ENCODE measurements at regions not wholly inside any gene's neighbourhood (a gene's known extent, or its start where the extent isn't known, plus 50 kb on each side); places are given as distances from the start of the nearest gene placed in this dataset.

DNA sequence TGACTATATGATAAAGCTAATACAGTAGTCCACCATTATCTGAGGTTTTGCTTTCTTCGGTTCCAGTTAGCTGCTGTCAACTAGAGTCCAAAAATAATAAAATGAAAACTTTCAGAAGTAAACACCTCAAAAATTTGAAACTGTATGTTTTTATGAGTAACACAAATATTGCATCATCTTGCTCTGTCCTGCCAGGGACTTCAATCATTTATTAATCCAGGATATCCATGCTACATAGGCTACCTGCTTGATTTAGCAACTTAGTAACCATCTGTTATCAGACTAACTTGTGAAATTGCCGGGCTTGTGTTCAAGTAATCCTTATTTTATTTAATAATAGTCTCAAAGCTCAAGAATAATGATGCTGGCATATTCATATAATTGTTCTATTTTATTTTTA lies 1537.8 kb upstream of the PABPC4L start:
- TF ChIP-seq SIN3A (IDR thresholded peaks at IDR 0.05; ENCODE audit: borderline replicate concordance, insufficient read depth, low read depth, low read length) = no peak
- TF ChIP-seq, protein P1, sequence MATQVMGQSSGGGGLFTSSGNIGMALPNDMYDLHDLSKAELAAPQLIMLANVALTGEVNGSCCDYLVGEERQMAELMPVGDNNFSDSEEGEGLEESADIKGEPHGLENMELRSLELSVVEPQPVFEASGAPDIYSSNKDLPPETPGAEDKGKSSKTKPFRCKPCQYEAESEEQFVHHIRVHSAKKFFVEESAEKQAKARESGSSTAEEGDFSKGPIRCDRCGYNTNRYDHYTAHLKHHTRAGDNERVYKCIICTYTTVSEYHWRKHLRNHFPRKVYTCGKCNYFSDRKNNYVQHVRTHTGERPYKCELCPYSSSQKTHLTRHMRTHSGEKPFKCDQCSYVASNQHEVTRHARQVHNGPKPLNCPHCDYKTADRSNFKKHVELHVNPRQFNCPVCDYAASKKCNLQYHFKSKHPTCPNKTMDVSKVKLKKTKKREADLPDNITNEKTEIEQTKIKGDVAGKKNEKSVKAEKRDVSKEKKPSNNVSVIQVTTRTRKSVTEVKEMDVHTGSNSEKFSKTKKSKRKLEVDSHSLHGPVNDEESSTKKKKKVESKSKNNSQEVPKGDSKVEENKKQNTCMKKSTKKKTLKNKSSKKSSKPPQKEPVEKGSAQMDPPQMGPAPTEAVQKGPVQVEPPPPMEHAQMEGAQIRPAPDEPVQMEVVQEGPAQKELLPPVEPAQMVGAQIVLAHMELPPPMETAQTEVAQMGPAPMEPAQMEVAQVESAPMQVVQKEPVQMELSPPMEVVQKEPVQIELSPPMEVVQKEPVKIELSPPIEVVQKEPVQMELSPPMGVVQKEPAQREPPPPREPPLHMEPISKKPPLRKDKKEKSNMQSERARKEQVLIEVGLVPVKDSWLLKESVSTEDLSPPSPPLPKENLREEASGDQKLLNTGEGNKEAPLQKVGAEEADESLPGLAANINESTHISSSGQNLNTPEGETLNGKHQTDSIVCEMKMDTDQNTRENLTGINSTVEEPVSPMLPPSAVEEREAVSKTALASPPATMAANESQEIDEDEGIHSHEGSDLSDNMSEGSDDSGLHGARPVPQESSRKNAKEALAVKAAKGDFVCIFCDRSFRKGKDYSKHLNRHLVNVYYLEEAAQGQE (IDR thresholded peaks at IDR 0.05; ENCODE audit: insufficient read depth in 1 of 2, low read depth in 2 of 2, low read length in 1 of 2) = no peak
- TF ChIP-seq TCF7L2 (IDR thresholded peaks at IDR 0.05; ENCODE audit: low read depth, low read length) = no peak
- no peak for TF ChIP-seq CTCF (IDR thresholded peaks at IDR 0.05)
- no peak for TF ChIP-seq POLR2AphosphoS5 (IDR thresholded peaks at IDR 0.05; ENCODE audit: low read depth, low read length)
- ChIA-PET CTCF (no interaction called here), POLR2A (no interaction called here)
- no TSS peak for BruUV-seq (replicated peaks)
- Histone ChIP-seq H3K4me1 (ENCODE audit: control insufficient read depth, insufficient read depth, low read length) (no peaks in the 10 kb centered on the region), H3K27ac (ENCODE audit: low read length) (no peak overlapping the region), H3K9me3 (ENCODE audit: control insufficient read depth, insufficient read depth, low read depth, low read length) (no peaks in the 10 kb centered on the region), H3K4me3 (ENCODE audit: low read depth in 2 of 2, low read length in 2 of 2) (no peak overlapping the region), H3K36me3 (ENCODE audit: control insufficient read depth, insufficient read depth, low read length) (no peaks in the 10 kb centered on the region; the same call in 1 of the 2 replicates), H3K27me3 (ENCODE audit: control insufficient read depth, insufficient read depth, low read length) (no peaks in the 10 kb centered on the region)
- intact Hi-C loops (cut with micrococcal nuclease; ENCODE audit: unreplicated experiment) = no loop called here
- ATAC-seq (no peak), DNase-seq (ENCODE audit: low read depth, low spot score) (no peak)
- in situ Hi-C loops (cut with HindIII; ENCODE audit: low pct_unique_long_range_greater_than_20kb, low sequenced_read_pairs) = no loop called here

GRCh38 chr4:135735512-135735911 lies 1533.9 kb upstream of the PABPC4L start:
- H3K36me3 ChIP-seq (ENCODE audit: control insufficient read depth, insufficient read depth, low read length) = no peaks in the 10 kb centered on the region
- in situ Hi-C loops (cut with HindIII; ENCODE audit: low pct_unique_long_range_greater_than_20kb, low sequenced_read_pairs) (no loop called here), intact Hi-C loops (cut with micrococcal nuclease; ENCODE audit: unreplicated experiment) (no loop called here)
- ATAC-seq (no peak), DNase-seq (ENCODE audit: low read depth, low spot score) (no peak)
- H3K27me3 ChIP-seq (ENCODE audit: control insufficient read depth, insufficient read depth, low read length) = no peaks in the 10 kb centered on the region
- no peak overlapping the region for H3K4me3 ChIP-seq (ENCODE audit: low read depth in 2 of 2, low read length in 2 of 2)
- TF ChIP-seq SIN3A (IDR thresholded peaks at IDR 0.05; ENCODE audit: borderline replicate concordance, insufficient read depth, low read depth, low read length) (no peak), POLR2AphosphoS5 (IDR thresholded peaks at IDR 0.05; ENCODE audit: low read depth, low read length) (no peak), TCF7L2 (IDR thresholded peaks at IDR 0.05; ENCODE audit: low read depth, low read length) (no peak), CTCF (IDR thresholded peaks at IDR 0.05) (no peak)
- TF ChIP-seq, protein P1 (IDR thresholded peaks at IDR 0.05; ENCODE audit: insufficient read depth in 1 of 2, low read depth in 2 of 2, low read length in 1 of 2) = no peak
- H3K4me1 ChIP-seq (ENCODE audit: control insufficient read depth, insufficient read depth, low read length) = no peaks in the 10 kb centered on the region
- H3K9me3 ChIP-seq (ENCODE audit: control insufficient read depth, insufficient read depth, low read depth, low read length) = no peaks in the 10 kb centered on the region
- CTCF ChIA-PET = no interaction called here
- BruUV-seq (replicated peaks) = no TSS peak
- POLR2A ChIA-PET = no interaction called here
- H3K27ac ChIP-seq (ENCODE audit: low read length) = no peak overlapping the region

Data from Panc1 (cell line).